B cell (primary cell): ENCODE measurements at regions not wholly inside any gene's neighbourhood (a gene's known extent, or its start where the extent isn't known, plus 50 kb on each side); places are given as distances from the start of the nearest gene placed in this dataset.

Experiments
- CTCF ChIP-seq: fragments of 200-600 bp; IDR thresholded peaks from one replicate; pipeline ENCODE4 v1.8.0; 2022; ENCODE audit warnings: antibody characterized with exemption, mild to moderate bottlenecking
- EZH2 ChIP-seq: IDR thresholded peaks from 2 replicates; pipeline ENCODE4 v1.6.1; 2012; ENCODE audit warnings: borderline replicate concordance, low read depth, mild to moderate bottlenecking, moderate library complexity, low read length; ENCODE audit not compliant: insufficient read depth, poor library complexity, severe bottlenecking

GRCh38 chr16:14321542-14321941 lies 250.4 kb downstream of the MRTFB start:
- no peak for TF ChIP-seq EZH2
- no peak for TF ChIP-seq CTCF
